ENCODE measurements at regions not wholly inside any gene's neighbourhood (a gene's known extent, or its start where the extent isn't known, plus 50 kb on each side); places are given as distances from the start of the nearest gene placed in this dataset.
"Not testable (repeated sequence)": the region's sequence is repeated elsewhere in the genome, so short reads cannot be mapped to it uniquely, and the experiment has no call there.

DNA sequence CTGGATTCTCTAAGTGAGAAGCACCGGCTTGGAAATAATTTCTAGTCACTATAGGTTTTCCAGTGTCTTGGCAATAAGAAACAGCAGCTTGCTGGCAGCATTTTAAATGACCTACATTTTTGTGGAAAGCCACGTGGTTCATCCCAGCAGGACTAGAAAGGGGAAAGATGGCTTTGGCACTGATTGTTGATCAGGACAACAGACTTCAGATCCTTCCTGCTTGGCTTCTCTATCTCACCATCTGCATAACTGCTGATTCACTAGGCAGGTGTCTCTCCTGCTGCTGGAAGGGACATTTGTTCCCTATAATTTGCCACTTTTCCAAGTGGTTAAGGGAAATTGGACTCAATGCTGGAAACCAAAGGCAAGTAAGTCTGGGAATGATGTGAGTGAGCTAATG, 131.0 kb downstream of the TTC8 start:
- in situ Hi-C loops (cut with HindIII; ENCODE audit: low pct_unique_long_range_greater_than_20kb, low sequenced_read_pairs) = no loop called here
- TF ChIP-seq JUND (IDR thresholded peaks at IDR 0.05; ENCODE audit: low read depth) = no peak
- no peak for DNase-seq (ENCODE audit: low read depth in 1 of 2, low spot score in 1 of 2)

DNA sequence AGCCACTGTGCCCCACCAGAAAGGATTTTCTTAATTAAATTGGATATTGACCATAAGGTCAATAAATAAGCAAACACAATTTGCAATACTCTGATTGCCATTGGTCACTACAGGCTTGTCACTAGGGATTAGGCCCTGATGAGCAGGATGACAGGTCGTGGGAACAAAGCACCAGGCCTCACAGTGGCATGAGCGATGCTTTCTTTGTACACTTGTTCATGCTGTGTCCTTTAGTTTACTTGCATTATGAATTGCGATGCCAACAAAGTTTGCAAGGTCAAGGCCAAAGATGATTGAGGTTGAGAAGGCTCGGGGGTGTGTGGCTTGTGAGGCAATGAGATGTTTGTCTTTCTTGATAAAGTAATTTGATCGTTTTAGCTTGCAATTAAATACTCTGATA, 136.0 kb downstream of the TTC8 start:
- TF ChIP-seq JUND (IDR thresholded peaks at IDR 0.05; ENCODE audit: low read depth) = no peak
- in situ Hi-C loops (cut with HindIII; ENCODE audit: low pct_unique_long_range_greater_than_20kb, low sequenced_read_pairs) = no loop called here
- no peak for DNase-seq (ENCODE audit: low read depth in 1 of 2, low spot score in 1 of 2)

DNA sequence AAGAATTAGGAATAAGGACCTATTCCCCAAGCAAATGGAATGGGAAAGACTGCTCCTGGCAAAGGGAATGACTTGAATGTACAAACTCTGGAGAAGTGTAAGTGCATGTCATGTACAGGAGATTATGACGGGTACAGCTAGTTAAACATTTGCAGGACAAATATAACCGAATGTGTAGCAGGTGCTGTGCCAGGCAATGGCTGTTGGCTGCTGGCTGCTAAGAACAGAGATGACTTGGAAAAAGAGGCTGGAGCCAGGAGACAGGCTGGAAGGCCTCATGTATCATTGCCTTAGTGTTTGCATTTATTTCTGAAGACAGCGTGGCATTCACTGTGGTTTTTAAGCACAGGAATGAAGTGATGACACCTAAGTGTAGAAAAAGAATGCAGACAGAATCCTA, 136.8 kb downstream of the TTC8 start:
- in situ Hi-C loops (cut with HindIII; ENCODE audit: low pct_unique_long_range_greater_than_20kb, low sequenced_read_pairs) = no loop called here
- no peak for DNase-seq (ENCODE audit: low read depth in 1 of 2, low spot score in 1 of 2)
- TF ChIP-seq JUND (IDR thresholded peaks at IDR 0.05; ENCODE audit: low read depth) = no peak

DNA sequence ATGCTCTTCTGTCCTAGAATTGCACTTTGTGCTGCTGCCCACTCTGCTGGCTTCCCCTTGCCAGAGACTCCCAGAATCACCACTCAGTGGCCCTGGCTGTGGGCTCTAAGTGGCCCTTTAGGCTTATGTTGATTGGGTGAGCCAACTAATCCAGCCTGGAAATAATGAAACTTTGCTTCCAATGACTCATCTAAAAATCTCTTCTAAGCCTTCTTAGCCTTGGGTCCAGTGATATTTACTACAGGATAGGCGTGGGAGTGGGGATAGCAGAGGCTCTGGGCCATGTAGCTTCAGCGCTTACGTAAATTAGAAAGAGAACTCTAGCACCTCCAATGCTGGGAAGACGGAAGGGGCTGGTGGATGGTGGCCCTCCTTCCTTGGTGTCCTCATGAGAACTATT, 137.9 kb downstream of the TTC8 start:
- DNase-seq (ENCODE audit: low read depth in 1 of 2, low spot score in 1 of 2) = no peak
- in situ Hi-C loops (cut with HindIII; ENCODE audit: low pct_unique_long_range_greater_than_20kb, low sequenced_read_pairs) = no loop called here
- TF ChIP-seq JUND (IDR thresholded peaks at IDR 0.05; ENCODE audit: low read depth) = no peak

DNA sequence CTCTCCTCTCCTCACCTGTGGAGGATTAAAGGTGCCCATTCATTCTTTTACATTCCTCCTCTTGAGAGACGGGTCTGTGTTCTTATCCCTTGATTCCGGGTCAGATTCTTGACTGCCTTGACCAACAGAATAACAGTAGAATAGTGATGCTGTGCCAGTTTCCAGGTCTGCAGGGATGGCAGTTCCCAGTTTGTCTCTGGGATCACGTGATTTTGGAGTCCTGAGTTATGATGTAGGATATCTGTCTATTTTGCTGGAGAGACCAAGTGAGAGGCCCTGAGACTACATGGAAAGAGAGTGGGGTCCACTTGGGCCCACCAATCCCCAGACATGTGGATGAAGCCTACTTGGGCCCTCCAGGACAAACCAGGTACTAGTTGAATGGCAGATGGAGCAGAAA, 142.8 kb downstream of the TTC8 start:
- in situ Hi-C loops (cut with HindIII; ENCODE audit: low pct_unique_long_range_greater_than_20kb, low sequenced_read_pairs) = no loop called here
- no peak for DNase-seq (ENCODE audit: low read depth in 1 of 2, low spot score in 1 of 2)
- TF ChIP-seq JUND (IDR thresholded peaks at IDR 0.05; ENCODE audit: low read depth) = no peak

DNA sequence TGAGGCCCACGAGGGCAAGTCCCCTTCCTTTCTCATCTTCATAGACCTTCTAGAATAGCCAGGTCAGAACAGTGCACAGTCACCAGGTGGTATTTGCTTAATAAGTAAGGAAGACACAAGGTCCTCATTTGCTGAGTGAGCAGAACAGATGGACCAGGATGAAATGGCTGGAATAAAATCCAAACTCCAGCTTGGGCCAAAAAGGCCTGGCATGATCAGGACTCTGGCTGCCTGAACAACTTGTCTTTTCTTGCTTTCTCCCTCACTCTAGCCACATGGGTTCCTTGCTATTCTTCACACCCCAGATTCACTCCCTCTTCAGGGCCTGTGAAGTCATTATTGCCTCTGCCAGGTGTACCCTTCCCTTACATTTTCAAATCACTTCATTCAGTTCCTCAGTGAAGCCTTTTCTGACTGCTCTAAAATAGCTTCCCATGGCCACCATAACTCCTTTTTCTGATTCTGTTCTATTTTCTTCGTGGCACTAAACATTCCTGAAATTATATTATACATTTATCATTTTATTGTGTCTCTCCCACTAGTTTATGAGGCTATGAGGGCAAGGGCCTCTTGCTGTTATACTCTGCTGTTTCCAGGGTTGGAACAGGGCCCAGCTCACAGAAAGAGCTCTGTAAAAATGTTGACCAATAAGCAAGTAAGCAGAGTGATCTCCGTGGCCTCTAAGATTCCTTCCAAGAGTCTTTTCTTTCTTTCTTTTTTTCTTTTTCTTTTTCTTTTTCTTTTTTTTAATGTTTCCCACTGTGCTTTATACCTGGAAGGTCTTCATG, 150.8 kb downstream of the TTC8 start:
- no peak for DNase-seq (ENCODE audit: low read depth in 1 of 2, low spot score in 1 of 2)
- TF ChIP-seq JUND (IDR thresholded peaks at IDR 0.05; ENCODE audit: low read depth) = no peak
- in situ Hi-C loops (cut with HindIII; ENCODE audit: low pct_unique_long_range_greater_than_20kb, low sequenced_read_pairs) = no loop called here

DNA sequence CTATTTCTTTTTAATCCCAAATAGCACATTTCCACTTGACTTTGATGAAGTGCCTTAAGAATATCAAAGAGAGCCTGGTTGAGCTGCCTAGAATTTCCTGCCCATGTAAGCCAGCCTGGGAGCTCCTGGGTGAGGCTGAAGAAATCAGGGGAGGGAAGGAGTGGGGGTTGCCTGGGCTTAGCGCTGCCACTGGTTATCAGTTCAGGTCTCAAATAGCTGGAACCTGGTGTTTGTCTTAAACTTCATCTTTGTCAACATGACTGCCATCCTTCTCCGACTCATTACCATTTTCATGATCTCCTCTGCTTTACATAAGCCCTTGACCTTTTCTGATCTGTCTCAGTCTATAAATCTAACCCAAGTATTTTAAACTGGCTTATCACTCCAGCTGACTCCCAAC, 151.5 kb downstream of the TTC8 start:
- DNase-seq (ENCODE audit: low read depth in 1 of 2, low spot score in 1 of 2) = no peak
- in situ Hi-C loops (cut with HindIII; ENCODE audit: low pct_unique_long_range_greater_than_20kb, low sequenced_read_pairs) = no loop called here
- no peak for TF ChIP-seq JUND (IDR thresholded peaks at IDR 0.05; ENCODE audit: low read depth)

DNA sequence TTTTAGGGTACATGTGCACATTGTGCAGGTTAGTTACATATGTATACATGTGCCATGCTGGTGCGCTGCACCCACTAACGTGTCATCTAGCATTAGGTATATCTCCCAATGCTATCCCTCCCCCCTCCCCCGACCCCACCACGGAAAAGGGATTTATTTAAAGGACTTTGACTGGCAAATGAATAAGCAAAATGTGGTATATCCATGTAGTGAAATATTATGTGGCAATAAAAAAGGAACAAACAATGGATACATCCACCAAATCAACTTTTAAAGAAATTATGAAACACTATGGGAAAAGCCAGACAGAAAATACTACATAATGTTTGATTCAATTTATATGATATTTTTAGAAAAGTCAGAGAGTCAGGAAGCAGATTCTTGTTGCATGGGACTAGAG, 156.5 kb downstream of the TTC8 start:
- DNase-seq (ENCODE audit: low read depth in 1 of 2, low spot score in 1 of 2); in situ Hi-C loops (cut with HindIII; ENCODE audit: low pct_unique_long_range_greater_than_20kb, low sequenced_read_pairs): not testable (repeated sequence)

DNA sequence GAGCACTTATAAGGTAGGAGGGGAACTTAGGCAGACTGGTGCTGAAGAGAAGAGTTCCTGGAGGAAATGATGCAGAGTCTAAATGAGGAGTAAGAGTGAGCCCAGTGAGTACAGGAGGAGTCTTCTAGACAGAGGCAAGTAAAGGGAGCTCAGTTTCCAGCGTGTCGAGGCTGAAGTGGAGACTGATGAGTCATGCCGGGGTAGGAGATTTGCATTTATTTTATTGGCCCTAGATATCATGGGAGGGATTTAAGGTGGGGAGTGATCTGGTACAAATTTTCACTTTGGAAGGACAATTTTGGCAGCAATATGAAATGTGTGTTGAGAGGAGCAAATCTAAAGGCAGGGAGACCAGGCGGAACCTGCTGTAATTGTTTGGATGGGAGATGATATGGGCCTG, 157.5 kb downstream of the TTC8 start:
- no peak for TF ChIP-seq JUND (IDR thresholded peaks at IDR 0.05; ENCODE audit: low read depth)
- no peak for DNase-seq (ENCODE audit: low read depth in 1 of 2, low spot score in 1 of 2)
- in situ Hi-C loops (cut with HindIII; ENCODE audit: low pct_unique_long_range_greater_than_20kb, low sequenced_read_pairs) = no loop called here

DNA sequence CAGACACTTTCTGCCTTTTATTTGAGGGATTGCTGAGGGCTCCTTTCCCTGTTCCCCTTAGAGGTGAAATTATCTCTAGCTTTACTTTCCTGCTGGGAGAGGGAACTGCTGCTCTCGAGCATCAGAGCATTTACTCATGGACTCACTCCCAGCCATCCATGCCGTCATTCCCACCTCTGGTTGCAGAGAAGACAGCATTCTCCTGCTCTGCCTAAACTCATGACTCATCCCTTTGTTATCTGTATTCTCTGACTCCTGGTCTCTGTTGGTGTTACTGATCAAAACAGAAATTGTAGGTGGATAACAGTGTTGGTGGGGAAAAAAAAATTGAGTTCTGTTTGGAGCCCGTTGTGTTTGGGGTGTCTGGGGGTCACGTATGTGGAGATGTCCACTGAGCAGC, 159.3 kb downstream of the TTC8 start:
- no peak for TF ChIP-seq JUND (IDR thresholded peaks at IDR 0.05; ENCODE audit: low read depth)
- in situ Hi-C loops (cut with HindIII; ENCODE audit: low pct_unique_long_range_greater_than_20kb, low sequenced_read_pairs) = no loop called here
- no peak for DNase-seq (ENCODE audit: low read depth in 1 of 2, low spot score in 1 of 2)

DNA sequence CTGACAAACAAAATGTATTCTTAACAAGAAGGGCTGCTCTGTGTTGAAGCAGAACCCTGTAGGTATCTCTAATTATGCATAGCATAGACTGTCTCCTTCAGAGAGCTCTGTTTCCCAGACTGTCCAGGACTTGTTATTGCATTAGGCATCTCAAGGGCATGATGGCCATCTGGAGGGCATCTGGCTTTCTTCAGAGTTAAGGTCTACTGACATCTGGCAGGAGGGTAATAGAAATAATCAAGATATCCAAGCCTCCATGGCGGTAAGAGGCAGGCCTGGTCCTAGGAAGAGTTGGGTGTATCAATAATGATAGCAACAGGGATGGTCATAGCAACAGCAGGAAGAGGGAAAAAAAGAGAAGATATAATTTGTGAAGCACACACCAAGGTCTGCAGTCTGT, 161.2 kb downstream of the TTC8 start:
- in situ Hi-C loops (cut with HindIII; ENCODE audit: low pct_unique_long_range_greater_than_20kb, low sequenced_read_pairs) = no loop called here
- no peak for TF ChIP-seq JUND (IDR thresholded peaks at IDR 0.05; ENCODE audit: low read depth)
- DNase-seq (ENCODE audit: low read depth in 1 of 2, low spot score in 1 of 2) = no peak

DNA sequence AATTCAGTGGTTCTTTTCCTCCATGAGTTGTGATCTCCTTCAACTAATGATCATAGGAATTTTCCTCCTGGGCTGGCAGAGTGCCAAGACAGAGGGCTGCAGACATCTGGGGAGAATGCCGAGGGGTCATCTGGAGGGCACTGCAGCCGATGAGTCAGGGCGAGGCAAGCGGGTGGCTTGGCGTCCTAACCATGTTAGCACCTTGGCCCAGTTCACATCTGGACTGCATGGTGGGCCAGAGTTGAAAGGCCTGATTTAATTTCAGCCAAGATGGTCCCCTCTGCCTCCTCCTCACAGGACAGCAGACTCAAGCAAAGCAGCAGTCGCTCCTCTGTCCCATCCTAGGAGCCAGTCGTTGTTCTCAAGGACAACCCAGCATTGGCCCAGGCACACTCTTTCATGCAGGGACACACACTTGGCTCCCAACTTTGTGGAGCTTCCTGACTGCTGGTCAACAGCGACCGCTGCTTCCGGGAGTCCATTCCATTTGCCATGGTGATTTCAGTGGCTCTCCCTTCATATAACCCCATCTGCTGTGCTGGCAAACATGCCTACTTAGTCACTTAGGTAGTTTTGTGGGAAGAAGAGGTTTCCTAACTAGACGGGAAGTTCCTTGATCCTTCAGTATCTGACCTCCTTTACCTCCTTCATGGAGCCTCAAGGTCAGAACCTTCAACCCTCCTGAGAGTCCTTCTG, 161.8 kb downstream of the TTC8 start:
- DNase-seq (ENCODE audit: low read depth in 1 of 2, low spot score in 1 of 2) = no peak
- TF ChIP-seq JUND (IDR thresholded peaks at IDR 0.05; ENCODE audit: low read depth) = no peak
- in situ Hi-C loops (cut with HindIII; ENCODE audit: low pct_unique_long_range_greater_than_20kb, low sequenced_read_pairs) = no loop called here

DNA sequence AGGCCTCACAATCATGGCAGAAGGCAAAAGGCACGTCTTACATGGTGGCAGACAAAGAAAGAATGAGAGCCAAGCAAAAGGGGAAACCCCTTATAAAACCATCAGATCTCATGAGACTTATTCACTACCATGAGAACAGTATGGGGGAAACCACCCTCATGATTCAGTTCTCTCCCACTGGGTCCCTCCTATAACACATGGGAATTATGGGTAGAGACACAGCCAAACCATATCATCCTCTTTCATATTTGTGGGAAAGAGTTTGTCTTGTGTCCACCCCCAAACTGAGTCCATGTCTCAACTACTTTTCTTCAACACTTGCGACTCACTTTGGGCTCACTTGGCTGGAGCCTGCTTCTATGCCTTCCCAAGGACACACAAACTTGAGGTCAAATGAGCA, 162.5 kb downstream of the TTC8 start:
- DNase-seq (ENCODE audit: low read depth in 1 of 2, low spot score in 1 of 2); in situ Hi-C loops (cut with HindIII; ENCODE audit: low pct_unique_long_range_greater_than_20kb, low sequenced_read_pairs): not testable (repeated sequence)

DNA sequence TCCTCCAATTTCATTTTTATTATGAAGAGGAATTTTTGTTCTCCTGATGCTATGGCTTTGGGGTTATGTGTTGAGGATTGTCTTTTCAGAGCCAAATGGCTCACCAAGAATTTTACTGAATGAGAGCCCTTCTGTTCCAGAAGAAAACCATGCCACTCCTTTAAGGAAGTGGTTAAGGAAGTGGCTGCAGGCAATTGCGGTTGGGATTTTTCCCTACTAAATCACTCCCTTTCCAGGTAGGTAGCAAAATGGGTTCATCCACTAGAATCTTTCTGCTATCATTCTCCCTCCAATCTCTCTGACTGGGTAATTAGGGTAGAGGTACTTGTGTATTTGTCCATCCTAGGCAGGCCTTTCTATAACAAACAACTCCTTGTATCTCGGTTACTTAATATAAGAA, 163.1 kb downstream of the TTC8 start:
- DNase-seq (ENCODE audit: low read depth in 1 of 2, low spot score in 1 of 2) = no peak
- in situ Hi-C loops (cut with HindIII; ENCODE audit: low pct_unique_long_range_greater_than_20kb, low sequenced_read_pairs) = no loop called here
- no peak for TF ChIP-seq JUND (IDR thresholded peaks at IDR 0.05; ENCODE audit: low read depth)

All from T47D (cell line).